ENCODE measurements at regions not wholly inside any gene's neighbourhood (a gene's known extent, or its start where the extent isn't known, plus 50 kb on each side); places are given as distances from the start of the nearest gene placed in this dataset.

GRCh38 chr9:89698411-89699005 is 93.7 kb downstream of the GADD45G start:
- Histone ChIP-seq H3K9me3 (ENCODE audit: control insufficient read depth, low read length) (no peaks in the 10 kb centered on the region), H3K36me3 (ENCODE audit: control insufficient read depth, insufficient read depth, low read length, severe bottlenecking) (no peaks in the 10 kb centered on the region), H3K4me3 (ENCODE audit: low read length) (no peak overlapping the region), H3K9ac (ENCODE audit: low read length) (no peak overlapping the region), H3K4me1 (ENCODE audit: control insufficient read depth, insufficient read depth, low read length) (no peaks in the 10 kb centered on the region), H3K27me3 (replicated peaks; ENCODE audit: control insufficient read depth, insufficient read depth, low read length) (peaks cover 46% of the 10 kb centered on the region)
- DNase-seq (ENCODE audit: low read depth) = no peak

DNA sequence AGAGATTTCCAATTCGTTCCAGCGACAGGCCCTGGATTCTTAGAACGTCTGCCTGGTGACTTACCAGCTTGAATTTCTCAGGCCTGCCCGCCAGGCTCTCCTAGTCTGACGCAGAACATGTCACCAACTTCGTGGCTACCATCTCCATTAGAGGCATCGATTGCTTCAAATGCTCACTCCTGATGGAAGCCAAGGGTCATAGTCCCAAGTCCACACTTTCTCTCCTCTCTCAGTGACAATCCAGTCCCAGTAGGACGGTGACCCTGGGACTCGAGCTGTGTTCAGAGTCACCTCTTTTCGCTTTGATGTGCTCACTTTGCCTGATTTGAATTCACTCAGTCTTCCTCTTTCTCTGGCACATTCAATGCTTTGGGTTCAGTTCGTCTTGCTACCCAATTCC is 94.8 kb downstream of the GADD45G start:
- H3K4me3 ChIP-seq (ENCODE audit: low read length) = no peak overlapping the region
- no peaks in the 10 kb centered on the region for H3K9me3 ChIP-seq (ENCODE audit: control insufficient read depth, low read length)
- no peak overlapping the region for H3K9ac ChIP-seq (ENCODE audit: low read length)
- no peaks in the 10 kb centered on the region for H3K4me1 ChIP-seq (ENCODE audit: control insufficient read depth, insufficient read depth, low read length)
- H3K36me3 ChIP-seq (ENCODE audit: control insufficient read depth, insufficient read depth, low read length, severe bottlenecking) = no peaks in the 10 kb centered on the region
- no peak for DNase-seq (ENCODE audit: low read depth)
- peaks cover 42% of the 10 kb centered on the region for H3K27me3 ChIP-seq (replicated peaks; ENCODE audit: control insufficient read depth, insufficient read depth, low read length)

DNA sequence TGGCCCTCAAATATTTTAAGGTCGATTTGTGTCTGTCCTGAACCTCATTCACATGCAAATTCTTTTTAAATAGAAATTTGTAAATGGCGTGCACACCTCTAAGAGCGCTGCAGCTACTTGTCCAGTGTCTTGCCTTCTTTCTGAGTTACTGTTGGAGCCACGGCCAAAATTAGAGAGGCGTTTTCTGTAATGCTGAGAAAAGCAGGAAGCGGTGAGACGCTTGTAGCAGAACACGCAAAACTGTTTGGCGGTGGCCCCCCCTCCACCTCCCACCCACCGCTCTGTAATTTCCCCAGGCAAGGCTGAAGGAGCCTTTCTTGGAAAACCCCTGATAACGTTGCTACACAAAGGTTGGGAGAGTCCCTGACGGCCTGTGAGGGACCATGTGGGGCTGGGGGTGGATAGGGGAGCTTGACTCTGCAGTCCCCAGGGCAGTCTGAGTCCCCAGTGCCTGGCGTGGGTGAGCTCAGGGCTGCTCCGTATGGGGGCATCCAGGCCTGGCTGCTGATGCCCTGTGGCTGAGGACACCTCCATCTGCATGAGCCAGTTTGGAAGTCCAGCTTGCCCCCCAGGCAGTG is 96.5 kb downstream of the GADD45G start:
- H3K27me3 ChIP-seq (replicated peaks; ENCODE audit: control insufficient read depth, insufficient read depth, low read length) = peaks cover 34% of the 10 kb centered on the region
- H3K4me1 ChIP-seq (ENCODE audit: control insufficient read depth, insufficient read depth, low read length) = no peaks in the 10 kb centered on the region
- no peak for DNase-seq (ENCODE audit: low read depth)
- H3K9ac ChIP-seq (ENCODE audit: low read length) = no peak overlapping the region
- H3K36me3 ChIP-seq (ENCODE audit: control insufficient read depth, insufficient read depth, low read length, severe bottlenecking) = no peaks in the 10 kb centered on the region
- H3K4me3 ChIP-seq (ENCODE audit: low read length) = no peak overlapping the region
- H3K9me3 ChIP-seq (ENCODE audit: control insufficient read depth, low read length) = no peaks in the 10 kb centered on the region

DNA sequence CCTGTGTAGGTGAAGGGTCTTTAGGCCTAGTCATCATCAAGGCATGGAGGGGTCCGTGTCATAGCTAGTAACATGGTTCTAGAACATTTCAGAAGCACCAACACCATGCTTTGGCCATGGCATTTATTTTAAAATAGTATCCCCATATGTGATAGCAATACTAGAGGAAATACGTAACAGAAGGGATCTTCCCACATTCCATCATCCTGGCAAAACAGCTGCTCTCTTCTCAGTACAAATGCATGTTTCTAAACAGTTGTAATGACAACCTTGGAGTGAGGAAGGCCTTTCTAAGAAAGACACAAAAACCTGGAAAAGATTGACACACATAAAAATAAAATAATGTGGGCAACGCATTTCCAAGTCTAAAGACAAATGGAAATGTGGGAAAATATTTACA is 97.6 kb downstream of the GADD45G start:
- Histone ChIP-seq H3K9me3 (ENCODE audit: control insufficient read depth, low read length) (no peaks in the 10 kb centered on the region), H3K4me1 (ENCODE audit: control insufficient read depth, insufficient read depth, low read length) (no peaks in the 10 kb centered on the region), H3K9ac (ENCODE audit: low read length) (no peak overlapping the region), H3K27me3 (replicated peaks; ENCODE audit: control insufficient read depth, insufficient read depth, low read length) (peaks cover 35% of the 10 kb centered on the region), H3K36me3 (ENCODE audit: control insufficient read depth, insufficient read depth, low read length, severe bottlenecking) (no peaks in the 10 kb centered on the region), H3K4me3 (ENCODE audit: low read length) (no peak overlapping the region)
- no peak for DNase-seq (ENCODE audit: low read depth)

DNA sequence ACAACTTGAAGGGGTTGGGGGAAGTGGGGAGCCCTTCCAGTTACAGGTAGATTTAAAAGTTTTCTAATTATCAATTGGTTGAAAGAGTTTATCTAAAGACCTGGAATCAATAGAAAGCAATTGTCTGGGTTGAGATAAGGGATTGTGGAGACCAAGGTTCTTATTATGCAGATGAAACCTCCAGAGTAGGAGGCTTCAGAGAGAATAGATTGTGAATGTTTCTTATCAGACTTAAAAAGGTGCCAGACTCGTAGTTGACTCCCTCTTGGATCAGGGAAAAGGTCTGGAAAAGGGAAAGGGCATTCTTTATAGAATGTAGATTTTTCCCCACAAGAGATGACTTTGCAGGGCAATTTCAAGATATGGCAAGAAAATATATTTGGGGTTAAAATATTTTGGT is 100.8 kb downstream of the GADD45G start:
- Histone ChIP-seq H3K4me3 (ENCODE audit: low read length) (no peak overlapping the region), H3K9ac (ENCODE audit: low read length) (no peak overlapping the region), H3K4me1 (ENCODE audit: control insufficient read depth, insufficient read depth, low read length) (peaks cover 5% of the 10 kb centered on the region), H3K27me3 (replicated peaks; ENCODE audit: control insufficient read depth, insufficient read depth, low read length) (peaks cover 37% of the 10 kb centered on the region), H3K9me3 (ENCODE audit: control insufficient read depth, low read length) (no peaks in the 10 kb centered on the region), H3K36me3 (ENCODE audit: control insufficient read depth, insufficient read depth, low read length, severe bottlenecking) (no peaks in the 10 kb centered on the region)
- DNase-seq (ENCODE audit: low read depth) = no peak

- Histone ChIP-seq H3K9me3 (ENCODE audit: control insufficient read depth, low read length) (no peaks in the 10 kb centered on the region), H3K4me1 (ENCODE audit: control insufficient read depth, insufficient read depth, low read length) (peaks cover 9% of the 10 kb centered on the region), H3K27me3 (replicated peaks; ENCODE audit: control insufficient read depth, insufficient read depth, low read length) (peaks cover 33% of the 10 kb centered on the region), H3K9ac (ENCODE audit: low read length) (no peak overlapping the region), H3K36me3 (ENCODE audit: control insufficient read depth, insufficient read depth, low read length, severe bottlenecking) (no peaks in the 10 kb centered on the region), H3K4me3 (ENCODE audit: low read length) (no peak overlapping the region)
- no peak for DNase-seq (ENCODE audit: low read depth)
Measured at GRCh38 chr9:89706086-89706485, 101.3 kb downstream of the GADD45G start.

DNA sequence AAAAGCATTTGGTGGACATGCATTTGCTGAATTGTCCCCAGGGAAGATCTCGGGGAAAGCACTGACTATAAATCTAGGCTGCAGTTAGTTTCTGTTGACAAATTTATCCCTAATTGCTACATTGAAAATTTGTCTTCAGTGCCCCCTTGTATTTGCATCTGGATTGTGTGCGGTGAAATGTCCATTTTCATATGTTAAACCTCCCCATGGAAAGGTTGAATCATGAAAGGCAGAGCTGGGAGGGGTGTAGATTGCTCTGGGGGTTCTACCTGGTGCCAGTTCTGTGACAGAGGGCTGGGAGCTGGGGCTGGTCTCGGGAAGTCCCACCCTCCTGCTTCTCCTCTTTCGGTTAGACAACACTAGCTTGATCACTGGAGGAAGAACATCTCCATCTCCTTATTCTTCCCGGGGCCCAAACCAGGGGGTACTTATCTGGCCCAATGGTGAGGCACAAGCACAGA is 101.9 kb downstream of the GADD45G start:
- peaks cover 33% of the 10 kb centered on the region for H3K27me3 ChIP-seq (replicated peaks; ENCODE audit: control insufficient read depth, insufficient read depth, low read length)
- no peak overlapping the region for H3K9ac ChIP-seq (ENCODE audit: low read length)
- H3K36me3 ChIP-seq (ENCODE audit: control insufficient read depth, insufficient read depth, low read length, severe bottlenecking) = no peaks in the 10 kb centered on the region
- no peak overlapping the region for H3K4me3 ChIP-seq (ENCODE audit: low read length)
- H3K9me3 ChIP-seq (ENCODE audit: control insufficient read depth, low read length) = no peaks in the 10 kb centered on the region
- H3K4me1 ChIP-seq (ENCODE audit: control insufficient read depth, insufficient read depth, low read length) = peaks cover 12% of the 10 kb centered on the region
- no peak for DNase-seq (ENCODE audit: low read depth)

DNA sequence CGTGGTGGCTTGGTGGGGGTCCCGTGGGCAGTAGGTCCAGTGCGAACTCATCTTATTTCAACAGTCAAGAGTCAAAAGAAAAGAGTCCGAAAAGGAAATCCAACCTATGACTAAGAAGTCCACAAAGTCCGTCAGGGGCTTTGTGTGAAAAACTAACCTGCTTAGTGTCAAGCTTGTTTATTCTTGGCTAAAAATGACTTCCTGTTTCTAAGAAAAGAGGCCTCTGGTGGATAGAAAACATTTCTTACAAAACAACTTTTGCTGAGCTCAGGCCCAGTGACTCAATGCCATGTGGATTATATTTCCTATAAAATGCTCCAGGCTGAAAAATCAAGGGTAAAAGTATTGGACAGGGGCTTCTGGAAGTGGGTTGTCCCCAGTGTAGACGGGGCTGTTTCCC is 105.9 kb downstream of the GADD45G start:
- DNase-seq (ENCODE audit: low read depth) = no peak
- Histone ChIP-seq H3K36me3 (ENCODE audit: control insufficient read depth, insufficient read depth, low read length, severe bottlenecking) (no peaks in the 10 kb centered on the region), H3K27me3 (replicated peaks; ENCODE audit: control insufficient read depth, insufficient read depth, low read length) (peaks cover 26% of the 10 kb centered on the region), H3K9ac (ENCODE audit: low read length) (no peak overlapping the region), H3K4me1 (ENCODE audit: control insufficient read depth, insufficient read depth, low read length) (peaks cover 12% of the 10 kb centered on the region), H3K9me3 (ENCODE audit: control insufficient read depth, low read length) (no peaks in the 10 kb centered on the region), H3K4me3 (ENCODE audit: low read length) (no peak overlapping the region)

GRCh38 chr9:89711866-89712265 is 107.1 kb downstream of the GADD45G start:
- no peaks in the 10 kb centered on the region for H3K36me3 ChIP-seq (ENCODE audit: control insufficient read depth, insufficient read depth, low read length, severe bottlenecking)
- H3K9ac ChIP-seq (ENCODE audit: low read length) = no peak overlapping the region
- peaks cover 19% of the 10 kb centered on the region for H3K27me3 ChIP-seq (replicated peaks; ENCODE audit: control insufficient read depth, insufficient read depth, low read length)
- peaks cover 12% of the 10 kb centered on the region for H3K4me1 ChIP-seq (ENCODE audit: control insufficient read depth, insufficient read depth, low read length)
- no peaks in the 10 kb centered on the region for H3K9me3 ChIP-seq (ENCODE audit: control insufficient read depth, low read length)
- no peak for DNase-seq (ENCODE audit: low read depth)
- H3K4me3 ChIP-seq (ENCODE audit: low read length) = no peak overlapping the region

GRCh38 chr9:89712283-89712682 is 107.5 kb downstream of the GADD45G start:
- Histone ChIP-seq H3K4me3 (ENCODE audit: low read length) (no peak overlapping the region), H3K9ac (ENCODE audit: low read length) (no peak overlapping the region), H3K9me3 (ENCODE audit: control insufficient read depth, low read length) (no peaks in the 10 kb centered on the region), H3K27me3 (replicated peaks; ENCODE audit: control insufficient read depth, insufficient read depth, low read length) (peaks cover 16% of the 10 kb centered on the region), H3K36me3 (ENCODE audit: control insufficient read depth, insufficient read depth, low read length, severe bottlenecking) (no peaks in the 10 kb centered on the region), H3K4me1 (ENCODE audit: control insufficient read depth, insufficient read depth, low read length) (peaks cover 12% of the 10 kb centered on the region)
- DNase-seq (ENCODE audit: low read depth) = no peak

GRCh38 chr9:89714321-89714720 is 109.5 kb downstream of the GADD45G start:
- no peak overlapping the region for H3K4me3 ChIP-seq (ENCODE audit: low read length)
- H3K4me1 ChIP-seq (ENCODE audit: control insufficient read depth, insufficient read depth, low read length) = peaks cover 23% of the 10 kb centered on the region
- H3K36me3 ChIP-seq (ENCODE audit: control insufficient read depth, insufficient read depth, low read length, severe bottlenecking) = no peaks in the 10 kb centered on the region
- no peak overlapping the region for H3K9ac ChIP-seq (ENCODE audit: low read length)
- H3K9me3 ChIP-seq (ENCODE audit: control insufficient read depth, low read length) = peaks cover 6% of the 10 kb centered on the region
- no peaks in the 10 kb centered on the region for H3K27me3 ChIP-seq (replicated peaks; ENCODE audit: control insufficient read depth, insufficient read depth, low read length)
- no peak for DNase-seq (ENCODE audit: low read depth)
